B cell (primary cell): ENCODE measurements at regions not wholly inside any gene's neighbourhood (a gene's known extent, or its start where the extent isn't known, plus 50 kb on each side); places are given as distances from the start of the nearest gene placed in this dataset.

ENCODE experiments used
- CTCF ChIP-seq: fragments of 200-600 bp; IDR thresholded peaks from one replicate; pipeline ENCODE4 v1.8.0; 2022; ENCODE audit warnings: antibody characterized with exemption, mild to moderate bottlenecking
- EZH2 ChIP-seq: IDR thresholded peaks from 2 replicates; pipeline ENCODE4 v1.6.1; 2012; ENCODE audit warnings: borderline replicate concordance, low read depth, mild to moderate bottlenecking, moderate library complexity, low read length; ENCODE audit not compliant: insufficient read depth, poor library complexity, severe bottlenecking

- TF ChIP-seq CTCF (no peak), EZH2 (no peak)
Observed at GRCh38 chr16:6144463-6144862, 1046.9 kb upstream of the EEF2KMT start.
